A673 (cell line): ENCODE measurements at regions not wholly inside any gene's neighbourhood (a gene's known extent, or its start where the extent isn't known, plus 50 kb on each side); places are given as distances from the start of the nearest gene placed in this dataset.

ENCODE experiments used
- EZH2 ChIP-seq: fragments of 200-600 bp; sonication (generic); IDR thresholded peaks from 2 replicates; pipeline ENCODE4 v1.6.1; 2017; ENCODE audit warnings: borderline replicate concordance, low read depth, mild to moderate bottlenecking, mixed read lengths, antibody characterized with exemption, low read length; ENCODE audit not compliant: poor library complexity, severe bottlenecking
- TF ChIP-seq, protein P1 (sequence below): fragments of 300-800, 200-600 bp; sonication (generic); conservative IDR thresholded peaks from 2 replicates; pipeline ENCODE4 v1.5.1; 2017; ENCODE audit warnings: low read depth, mild to moderate bottlenecking, antibody characterized with exemption, low read length, moderate library complexity, mixed read lengths

DNA sequence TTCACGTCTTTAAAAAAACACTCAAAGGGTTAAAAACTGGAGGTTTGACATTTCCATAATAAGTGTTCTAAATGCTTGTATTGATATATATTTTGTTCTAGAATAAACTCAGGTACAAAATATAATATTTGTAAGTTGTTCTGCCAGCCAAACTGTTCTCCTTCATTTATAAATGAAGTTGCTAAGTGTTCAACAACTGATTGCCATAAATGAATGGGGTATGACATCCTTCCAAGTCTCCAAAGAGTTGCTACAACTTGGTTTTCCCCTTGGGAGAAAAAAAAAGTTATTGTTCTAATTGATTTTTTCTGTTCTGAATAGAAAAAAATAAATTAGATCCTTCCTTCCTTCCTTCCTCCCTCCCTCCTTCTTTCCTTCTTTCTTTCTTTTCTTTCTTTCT lies 65.4 kb upstream of the BLID start:
- TF ChIP-seq EZH2, result no peak
- TF ChIP-seq, protein P1, sequence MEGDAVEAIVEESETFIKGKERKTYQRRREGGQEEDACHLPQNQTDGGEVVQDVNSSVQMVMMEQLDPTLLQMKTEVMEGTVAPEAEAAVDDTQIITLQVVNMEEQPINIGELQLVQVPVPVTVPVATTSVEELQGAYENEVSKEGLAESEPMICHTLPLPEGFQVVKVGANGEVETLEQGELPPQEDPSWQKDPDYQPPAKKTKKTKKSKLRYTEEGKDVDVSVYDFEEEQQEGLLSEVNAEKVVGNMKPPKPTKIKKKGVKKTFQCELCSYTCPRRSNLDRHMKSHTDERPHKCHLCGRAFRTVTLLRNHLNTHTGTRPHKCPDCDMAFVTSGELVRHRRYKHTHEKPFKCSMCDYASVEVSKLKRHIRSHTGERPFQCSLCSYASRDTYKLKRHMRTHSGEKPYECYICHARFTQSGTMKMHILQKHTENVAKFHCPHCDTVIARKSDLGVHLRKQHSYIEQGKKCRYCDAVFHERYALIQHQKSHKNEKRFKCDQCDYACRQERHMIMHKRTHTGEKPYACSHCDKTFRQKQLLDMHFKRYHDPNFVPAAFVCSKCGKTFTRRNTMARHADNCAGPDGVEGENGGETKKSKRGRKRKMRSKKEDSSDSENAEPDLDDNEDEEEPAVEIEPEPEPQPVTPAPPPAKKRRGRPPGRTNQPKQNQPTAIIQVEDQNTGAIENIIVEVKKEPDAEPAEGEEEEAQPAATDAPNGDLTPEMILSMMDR, result no peak
